Transverse colon (tissue), 4 donors: ENCODE measurements at regions not wholly inside any gene's neighbourhood (a gene's known extent, or its start where the extent isn't known, plus 50 kb on each side); places are given as distances from the start of the nearest gene placed in this dataset.

ENCODE experiments used
- DNase-seq: peaks from one replicate; pipeline ENCODE4 v3.0.0-alpha.2; 2019
- H3K27ac ChIP-seq, 4 donors: fragments of 200-600 bp; sonication (generic); 2 replicates each; pipeline ENCODE4 v1.5.1; 2016 to 2018; ENCODE audit warnings: inconsistent platforms in 4 of 4
- H3K27me3 ChIP-seq: fragments of 200-600 bp; sonication (generic); 2 replicates; pipeline ENCODE4 v1.5.1; 2017; ENCODE audit warnings: inconsistent platforms
- H3K36me3 ChIP-seq, 4 donors: fragments of 200-600 bp; sonication (generic); 2 replicates each; pipeline ENCODE4 v1.5.1; 2017 to 2019; ENCODE audit warnings: inconsistent platforms in 4 of 4
- H3K4me1 ChIP-seq, 4 donors: fragments of 200-600 bp; sonication (generic); 2 replicates each; pipeline ENCODE4 v1.5.1; 2017 to 2020; ENCODE audit warnings: inconsistent platforms in 4 of 4
- H3K4me3 ChIP-seq, 4 donors: fragments of 200-600 bp; sonication (generic); 1 replicate in 1 of 4; 2 replicates in 3 of 4; pipeline versions ENCODE4 v1.5.1 to v1.6.1; 2017 to 2019; ENCODE audit warnings: inconsistent platforms in 4 of 4
- H3K9me3 ChIP-seq, 2 donors: fragments of 200-600 bp; sonication (generic); 2 replicates each; pipeline ENCODE4 v1.5.1; 2017 to 2019; ENCODE audit warnings: inconsistent platforms in 2 of 2
- CTCF ChIP-seq, 5 experiments: fragments of 200-600 bp in 3 of 5; fragments of 450-650 bp in 2 of 5; sonication (generic) in 3 of 5; IDR thresholded peaks; 1 replicate in 2 of 5; 2 replicates in 3 of 5; pipeline ENCODE4 v1.5.1; 2016 to 2017; ENCODE audit warnings: antibody characterized with exemption in 5 of 5, inconsistent platforms in 3 of 5, mild to moderate bottlenecking in 2 of 5, moderate library complexity in 1 of 5
- EP300 ChIP-seq: sonication (generic); formaldehyde crosslinking; IDR thresholded peaks from one replicate; pipeline ENCODE4 v1.6.1; 2017; ENCODE audit warnings: antibody characterized with exemption, low read depth
- POLR2A ChIP-seq: fragments of 450-650 bp; IDR thresholded peaks from one replicate; pipeline ENCODE4 v1.6.1; 2016; ENCODE audit warnings: antibody characterized with exemption, mild to moderate bottlenecking, moderate library complexity
- POLR2AphosphoS5 ChIP-seq, 3 donors: sonication (generic); formaldehyde crosslinking; IDR thresholded peaks; one replicate each; pipeline ENCODE4 v1.6.1; 2016; ENCODE audit warnings: antibody characterized with exemption in 3 of 3
- WGBS, 2 donors: methylation state at CpG; one replicate each; pipeline ENCODE4 v1.1.5; 2018; ENCODE audit warnings: low coverage in 1 of 2; 5-methylcytosine and 5-hydroxymethylcytosine counted together
- in situ Hi-C, 4 donors: fragments of 200-750 bp; cut with MboI; loops; one replicate each; pipeline versions ENCODE4 v1.15.0 to v1.15.1; 2017; ENCODE audit warnings: low sequenced_read_pairs in 3 of 4, low pct_ligation_motif_present in 1 of 4, low pct_unique_long_range_greater_than_20kb in 1 of 4
- intact Hi-C: fragments of 100-400 bp; cut with DNase I; formaldehyde crosslinking; loops from one replicate; pipeline ENCODE4 v1.15.1; 2023; ENCODE audit warnings: low total_unique reads

DNA sequence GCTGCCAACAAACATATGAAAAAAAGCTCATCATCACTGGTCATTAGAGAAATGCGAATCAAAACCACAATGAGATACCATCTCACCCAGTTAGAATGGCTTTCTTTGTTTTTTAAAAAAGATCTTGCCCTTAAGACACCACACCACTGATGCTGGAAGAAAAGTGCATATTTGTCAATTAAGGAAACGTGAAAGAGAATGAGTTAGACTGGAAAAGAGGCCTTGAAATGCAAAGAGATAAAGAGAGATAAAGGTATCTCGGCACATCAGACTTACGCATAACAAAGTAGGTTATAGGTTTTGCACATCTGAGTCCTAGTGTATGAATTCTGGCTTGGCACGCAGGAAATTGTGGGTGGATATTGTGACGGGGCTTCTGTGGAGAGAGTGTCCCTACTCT is 149.5 kb downstream of the MTX2 start:
- no peak for DNase-seq
- TF ChIP-seq EP300 (no peak), POLR2A (no peak), POLR2AphosphoS5 (IDR thresholded peaks at IDR 0.05) (no peak), CTCF (IDR thresholded peaks at IDR 0.05) (no peak)
- in situ Hi-C loops (no loop called here), intact Hi-C loops (no loop called here)
- Histone ChIP-seq H3K4me3 (no peak overlapping the region), H3K9me3 (no peaks in the 10 kb centered on the region), H3K4me1 (no peaks in the 10 kb centered on the region), H3K36me3 (no peaks in the 10 kb centered on the region), H3K27ac (peak overlapping the region in 2 of 4 donors; percentile 42 to 53), H3K27me3 (no peaks in the 10 kb centered on the region)
- WGBS, 2 donors, result 84 to 86% methylated on average over 6 of the region's 6 CpGs

- H3K36me3 ChIP-seq, result no peaks in the 10 kb centered on the region
- H3K27ac ChIP-seq, result peak overlapping the region; percentile 23 to 53 (median 44)
- in situ Hi-C loops (no loop called here), intact Hi-C loops (no loop called here)
- no peak for DNase-seq
- H3K9me3 ChIP-seq, result no peaks in the 10 kb centered on the region
- H3K4me3 ChIP-seq, result no peak overlapping the region
- TF ChIP-seq CTCF (IDR thresholded peaks at IDR 0.05), result no peak
- no peak for TF ChIP-seq EP300
- TF ChIP-seq POLR2AphosphoS5 (IDR thresholded peaks at IDR 0.05), result no peak
- no peak for TF ChIP-seq POLR2A
- H3K27me3 ChIP-seq, result no peaks in the 10 kb centered on the region
- 20 to 69% methylated on average over 1 to 4 of the region's 4 CpGs for WGBS, 2 donors
- no peaks in the 10 kb centered on the region for H3K4me1 ChIP-seq
These were observed 150.4 kb downstream of the MTX2 start for GRCh38 chr2:176419591-176420071.

DNA sequence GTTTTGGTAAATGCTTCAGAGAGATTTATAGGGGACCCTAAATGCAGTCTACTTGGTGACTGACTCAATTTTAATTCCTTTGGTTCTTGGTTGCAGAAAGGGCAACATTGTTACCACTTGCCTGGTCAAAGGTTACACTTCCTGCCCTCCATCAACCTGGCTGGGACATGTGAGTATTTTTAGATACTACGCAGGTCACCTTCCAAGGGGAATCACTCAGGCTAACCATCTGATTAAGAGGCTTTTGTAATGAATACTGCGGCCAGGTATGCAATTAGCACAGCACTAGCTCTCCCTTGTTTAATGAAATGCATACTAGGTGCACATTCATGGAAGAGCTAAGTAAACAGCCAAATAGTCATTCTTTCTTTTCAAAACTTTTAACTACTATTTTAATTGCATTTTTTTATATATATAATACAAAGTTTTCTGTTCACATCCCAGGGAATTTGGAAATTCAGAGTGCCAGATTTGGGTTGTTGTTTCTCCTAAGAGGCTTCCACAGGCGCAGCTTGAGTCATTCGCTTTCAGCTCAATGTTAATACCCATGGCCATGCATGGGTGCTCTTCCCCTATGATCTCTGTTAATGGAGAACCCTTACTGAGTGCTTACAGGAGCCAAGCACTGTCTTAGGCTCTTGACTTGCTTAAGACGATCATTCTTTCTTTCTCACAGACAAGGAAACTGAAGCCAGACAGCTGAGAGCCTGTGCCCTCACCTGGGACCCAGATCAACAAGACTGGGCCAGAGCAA is 152.2 kb downstream of the MTX2 start:
- TF ChIP-seq POLR2AphosphoS5 (IDR thresholded peaks at IDR 0.05) (no peak), EP300 (no peak), POLR2A (no peak), CTCF (IDR thresholded peaks at IDR 0.05) (no peak)
- no peak for DNase-seq
- no peaks in the 10 kb centered on the region for H3K9me3 ChIP-seq
- no peaks in the 10 kb centered on the region for H3K36me3 ChIP-seq
- intact Hi-C loops (no loop called here), in situ Hi-C loops (no loop called here)
- WGBS, 2 donors, result 83 to 90% methylated on average over 4 to 5 of the region's 5 CpGs
- no peak overlapping the region for H3K27ac ChIP-seq
- no peaks in the 10 kb centered on the region for H3K27me3 ChIP-seq
- H3K4me1 ChIP-seq, result no peaks in the 10 kb centered on the region
- no peak overlapping the region for H3K4me3 ChIP-seq

DNA sequence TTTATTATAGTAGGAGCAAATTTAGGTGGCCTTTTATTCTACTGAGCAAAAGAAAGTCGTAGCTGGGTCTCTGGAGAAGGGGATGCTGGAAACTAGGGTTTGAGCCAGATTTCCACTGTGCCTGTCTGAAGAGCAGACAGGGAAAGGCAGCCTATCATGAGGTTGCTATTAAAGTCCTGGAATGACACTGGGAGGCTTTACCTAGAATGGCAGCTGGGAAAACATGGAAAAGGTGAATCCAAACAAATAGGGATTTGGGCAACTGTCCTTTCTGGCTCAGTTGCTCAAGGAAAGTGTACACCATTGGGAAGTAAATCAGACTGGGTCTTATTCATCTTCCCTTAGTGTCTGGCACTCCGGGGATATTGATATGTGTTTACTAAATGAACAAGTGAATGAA is 154.6 kb downstream of the MTX2 start:
- Histone ChIP-seq H3K27me3 (no peaks in the 10 kb centered on the region), H3K36me3 (no peaks in the 10 kb centered on the region), H3K27ac (no peak overlapping the region), H3K4me1 (no peaks in the 10 kb centered on the region), H3K9me3 (no peaks in the 10 kb centered on the region), H3K4me3 (no peak overlapping the region)
- no peak for DNase-seq
- no peak for TF ChIP-seq EP300
- no peak for TF ChIP-seq CTCF (IDR thresholded peaks at IDR 0.05)
- no peak for TF ChIP-seq POLR2AphosphoS5 (IDR thresholded peaks at IDR 0.05)
- TF ChIP-seq POLR2A, result no peak
- in situ Hi-C loops, result no loop called here
- WGBS, 2 donors, result 38 to 86% methylated on average over 1 to 2 of the region's 2 CpGs
- intact Hi-C loops, result no loop called here
